PC-9 (cell line): ENCODE measurements at regions not wholly inside any gene's neighbourhood (a gene's known extent, or its start where the extent isn't known, plus 50 kb on each side); places are given as distances from the start of the nearest gene placed in this dataset.

Experiments
- BruUV-seq: library from RNA; stranded (reverse); fragments of 400-500 nt; replicated peaks from 2 replicates; lab custom pipeline; 2021; lab: Mats Ljungman, UMichigan
- CTCF ChIA-PET: fragments of 300-600 bp; sonication (Branson Sonifier 250); formaldehyde crosslinking; loops from one replicate; lab custom pipeline; 2022; ENCODE audit warnings: antibody characterized with exemption; lab: Charles Lee
- POLR2A ChIA-PET: fragments of 300-600 bp; sonication (Branson Sonifier 250); formaldehyde crosslinking; loops from one replicate; lab custom pipeline; 2022; ENCODE audit warnings: antibody characterized with exemption; ENCODE audit not compliant: unreplicated experiment; lab: Charles Lee
- DNase-seq, 2 experiments: peaks; one replicate each; pipeline versions ENCODE4 v3.0.0 to v3.0.0-alpha.2; 2015 to 2022; ENCODE audit warnings: mixed read lengths in 1 of 2
- H2AFZ ChIP-seq: fragments of 200-600 bp; sonication (generic); 2 replicates; pipeline ENCODE4 v1.8.1; 2017; ENCODE audit warnings: antibody characterized with exemption
- H3F3A ChIP-seq: fragments of 200-600 bp; sonication (generic); 2 replicates; pipeline ENCODE4 v1.8.1; 2017; ENCODE audit warnings: antibody characterized with exemption, mild to moderate bottlenecking, low read depth; ENCODE audit not compliant: insufficient read depth
- H3K27ac ChIP-seq: fragments of 200-600 bp; sonication (generic); 2 replicates; pipeline ENCODE4 v1.6.1; 2016; ENCODE audit warnings: mixed run types
- H3K27me3 ChIP-seq: fragments of 200-600 bp; sonication (generic); 2 replicates; pipeline ENCODE4 v1.6.1; 2016; ENCODE audit warnings: low read depth, mixed run types; ENCODE audit not compliant: insufficient read depth
- H3K36me3 ChIP-seq: fragments of 200-600 bp; sonication (generic); 2 replicates; pipeline ENCODE4 v1.6.1; 2016; ENCODE audit warnings: low read depth, mixed run types
- H3K4me1 ChIP-seq: fragments of 200-600 bp; sonication (generic); replicated peaks from 2 replicates; pipeline ENCODE4 v1.6.1; 2016; ENCODE audit warnings: mixed run types; ENCODE audit not compliant: insufficient read depth
- H3K4me2 ChIP-seq: fragments of 200-600 bp; sonication (generic); 2 replicates; pipeline ENCODE4 v1.6.1; 2017; ENCODE audit warnings: mixed run types
- H3K4me3 ChIP-seq: fragments of 200-600 bp; sonication (generic); 2 replicates; pipeline ENCODE4 v1.6.1; 2016; ENCODE audit warnings: mixed run types
- H3K79me2 ChIP-seq: fragments of 200-600 bp; sonication (generic); 2 replicates; pipeline ENCODE4 v1.6.1; 2017; ENCODE audit warnings: low read depth, mixed run types
- H3K9me2 ChIP-seq: fragments of 200-600 bp; sonication (generic); 2 replicates; pipeline ENCODE4 v1.8.1; 2017; ENCODE audit warnings: mild to moderate bottlenecking; ENCODE audit not compliant: insufficient read depth
- H3K9me3 ChIP-seq: fragments of 200-600 bp; sonication (generic); 2 replicates; pipeline ENCODE4 v1.8.1; 2016; ENCODE audit warnings: low read depth; ENCODE audit not compliant: insufficient read depth
- H4K20me1 ChIP-seq: fragments of 200-600 bp; sonication (generic); 2 replicates; pipeline ENCODE4 v1.8.1; 2017; ENCODE audit not compliant: insufficient read depth
- EZH2 ChIP-seq: fragments of 200-600 bp; sonication (generic); IDR thresholded peaks from 2 replicates; pipeline ENCODE4 v1.8.0; 2017; ENCODE audit warnings: antibody characterized with exemption, low read depth
- intact Hi-C: fragments of 100-400 bp; cut with micrococcal nuclease; formaldehyde crosslinking; loops from one replicate; pipeline ENCODE4 v1.10.0; 2022; ENCODE audit not compliant: unreplicated experiment
- TF ChIP-seq, protein P1 (sequence below): fragments of 200-600 bp; sonication (generic); conservative IDR thresholded peaks from 2 replicates; pipeline ENCODE4 v1.6.1; 2017; ENCODE audit warnings: mixed run types, antibody characterized with exemption, mild to moderate bottlenecking, moderate library complexity

DNA sequence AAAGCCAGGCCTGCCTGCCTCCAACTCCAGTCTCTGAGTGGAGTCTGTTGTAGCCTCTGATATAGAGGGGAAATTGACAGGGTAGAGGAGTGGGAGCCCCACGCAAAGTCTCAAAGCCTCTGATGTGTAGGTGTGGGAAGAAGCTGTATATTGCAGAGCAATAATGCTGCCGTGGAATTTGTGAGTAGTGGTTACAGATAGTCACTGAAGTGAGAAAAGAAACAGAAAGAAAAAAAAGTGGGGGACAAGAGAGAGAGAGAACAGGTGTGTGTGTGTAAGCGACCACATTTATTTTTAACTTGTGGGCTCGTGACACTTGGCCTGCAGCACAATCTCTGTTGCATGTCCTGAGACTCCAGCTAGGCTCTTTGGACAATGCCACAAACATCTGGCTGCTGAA is 227.8 kb downstream of the NSG2 start:
- Histone ChIP-seq H3K4me3 (no peak overlapping the region), H3K27me3 (peaks cover 44% of the 10 kb centered on the region), H2AFZ (no peak overlapping the region), H4K20me1 (no peaks in the 10 kb centered on the region), H3K9me2 (no peaks in the 10 kb centered on the region), H3K4me2 (no peak overlapping the region), H3K27ac (no peak overlapping the region), H3K9me3 (no peaks in the 10 kb centered on the region), H3K4me1 (no peaks in the 10 kb centered on the region), H3F3A (no peaks in the 10 kb centered on the region), H3K79me2 (no peaks in the 10 kb centered on the region), H3K36me3 (no peaks in the 10 kb centered on the region)
- DNase-seq: no peak
- no peak for TF ChIP-seq EZH2
- TF ChIP-seq, protein P1, sequence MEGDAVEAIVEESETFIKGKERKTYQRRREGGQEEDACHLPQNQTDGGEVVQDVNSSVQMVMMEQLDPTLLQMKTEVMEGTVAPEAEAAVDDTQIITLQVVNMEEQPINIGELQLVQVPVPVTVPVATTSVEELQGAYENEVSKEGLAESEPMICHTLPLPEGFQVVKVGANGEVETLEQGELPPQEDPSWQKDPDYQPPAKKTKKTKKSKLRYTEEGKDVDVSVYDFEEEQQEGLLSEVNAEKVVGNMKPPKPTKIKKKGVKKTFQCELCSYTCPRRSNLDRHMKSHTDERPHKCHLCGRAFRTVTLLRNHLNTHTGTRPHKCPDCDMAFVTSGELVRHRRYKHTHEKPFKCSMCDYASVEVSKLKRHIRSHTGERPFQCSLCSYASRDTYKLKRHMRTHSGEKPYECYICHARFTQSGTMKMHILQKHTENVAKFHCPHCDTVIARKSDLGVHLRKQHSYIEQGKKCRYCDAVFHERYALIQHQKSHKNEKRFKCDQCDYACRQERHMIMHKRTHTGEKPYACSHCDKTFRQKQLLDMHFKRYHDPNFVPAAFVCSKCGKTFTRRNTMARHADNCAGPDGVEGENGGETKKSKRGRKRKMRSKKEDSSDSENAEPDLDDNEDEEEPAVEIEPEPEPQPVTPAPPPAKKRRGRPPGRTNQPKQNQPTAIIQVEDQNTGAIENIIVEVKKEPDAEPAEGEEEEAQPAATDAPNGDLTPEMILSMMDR: no peak
- BruUV-seq: no TSS peak
- POLR2A ChIA-PET: no interaction called here
- intact Hi-C loops: no loop called here
- CTCF ChIA-PET: no interaction called here

DNA sequence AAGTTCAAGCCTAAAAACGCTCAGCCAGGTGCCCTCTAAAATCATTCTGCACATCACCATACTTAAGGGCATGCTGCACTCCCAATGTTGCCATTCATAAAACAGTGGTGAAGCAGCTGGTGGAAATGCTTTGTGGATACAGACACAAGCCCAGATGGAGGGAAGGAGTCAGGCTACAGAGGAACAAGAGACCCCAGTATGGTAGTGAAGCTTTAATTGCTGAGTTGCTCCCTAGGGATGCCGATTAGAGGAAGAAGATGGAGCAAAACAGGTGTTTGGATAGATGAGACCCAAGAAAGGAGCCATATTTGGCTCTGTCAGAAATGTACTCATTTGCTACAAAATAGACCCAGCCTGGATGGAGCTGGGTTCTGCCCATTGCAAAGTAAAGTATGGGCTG is 230.5 kb downstream of the NSG2 start:
- H3K4me2 ChIP-seq: no peak overlapping the region
- H3K4me3 ChIP-seq: no peak overlapping the region
- intact Hi-C loops: no loop called here
- no TSS peak for BruUV-seq
- H3K27me3 ChIP-seq: peaks cover 63% of the 10 kb centered on the region
- no peaks in the 10 kb centered on the region for H3K9me3 ChIP-seq
- no peak overlapping the region for H3K27ac ChIP-seq
- H3K4me1 ChIP-seq: no peaks in the 10 kb centered on the region
- POLR2A ChIA-PET: no interaction called here
- no peak for TF ChIP-seq EZH2
- TF ChIP-seq, protein P1: no peak
- H3K9me2 ChIP-seq: no peaks in the 10 kb centered on the region
- H3K79me2 ChIP-seq: no peaks in the 10 kb centered on the region
- H4K20me1 ChIP-seq: no peaks in the 10 kb centered on the region
- H3K36me3 ChIP-seq: no peaks in the 10 kb centered on the region
- CTCF ChIA-PET: no interaction called here
- no peak for DNase-seq
- no peak overlapping the region for H2AFZ ChIP-seq
- H3F3A ChIP-seq: no peaks in the 10 kb centered on the region

DNA sequence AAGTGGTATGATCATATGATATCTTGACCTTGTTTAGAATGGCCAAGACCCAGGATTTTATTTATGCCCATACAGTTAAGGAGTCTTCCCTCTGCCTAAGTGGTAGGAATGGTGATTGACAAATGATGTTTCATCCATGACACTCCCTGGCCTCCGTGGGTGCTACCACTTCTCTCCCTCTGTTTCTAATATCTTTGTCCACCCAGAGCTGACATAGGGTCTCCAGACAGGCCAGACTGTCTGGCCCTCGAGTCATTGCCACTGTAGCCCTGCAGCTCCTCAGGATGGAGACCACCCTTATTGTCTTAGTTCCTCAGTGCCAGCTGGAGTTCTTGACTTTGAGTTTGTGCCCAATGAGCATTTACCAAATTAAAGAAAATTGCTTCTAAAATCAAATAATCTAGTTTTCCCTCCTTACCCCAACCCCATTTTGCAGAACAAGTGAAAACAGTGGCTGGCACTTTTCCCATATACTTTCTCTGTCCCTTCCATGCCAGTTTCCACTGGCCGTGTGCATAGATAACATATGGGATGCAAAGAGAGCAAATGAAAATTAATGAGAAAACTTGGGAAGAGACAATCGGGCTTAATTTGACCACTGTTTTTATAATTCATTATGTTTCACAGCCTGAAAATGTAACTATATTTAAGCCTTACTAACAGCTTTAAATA is 235.7 kb downstream of the NSG2 start:
- POLR2A ChIA-PET: no interaction called here

More for the DNA sequence above, 235.7 kb downstream of the NSG2 start:
- no TSS peak for BruUV-seq
- Histone ChIP-seq H3K4me2 (no peak overlapping the region), H3K36me3 (no peaks in the 10 kb centered on the region), H3F3A (no peaks in the 10 kb centered on the region), H3K27me3 (peaks cover 79% of the 10 kb centered on the region), H4K20me1 (no peaks in the 10 kb centered on the region), H3K4me3 (no peak overlapping the region), H3K4me1 (no peaks in the 10 kb centered on the region), H3K27ac (no peak overlapping the region), H3K79me2 (no peaks in the 10 kb centered on the region), H2AFZ (no peak overlapping the region), H3K9me3 (no peaks in the 10 kb centered on the region), H3K9me2 (no peaks in the 10 kb centered on the region)
- intact Hi-C loops: no loop called here
- no peak for TF ChIP-seq EZH2
- TF ChIP-seq, protein P1: no peak
- DNase-seq: no peak
- CTCF ChIA-PET: no interaction called here
